ENCODE measurements at regions not wholly inside any gene's neighbourhood (a gene's known extent, or its start where the extent isn't known, plus 50 kb on each side); places are given as distances from the start of the nearest gene placed in this dataset.

GRCh38 chr2:43163584-43164270 is 62.7 kb downstream of the ZFP36L2 start:
- DNase-seq (ENCODE audit: low spot score): no peak
- TF ChIP-seq CTCF (IDR thresholded peaks at IDR 0.05; ENCODE audit: extremely low read depth, missing control alignments): no peak

GRCh38 chr2:43162511-43162776 is 64.0 kb downstream of the ZFP36L2 start:
- no peak for TF ChIP-seq CTCF (IDR thresholded peaks at IDR 0.05; ENCODE audit: extremely low read depth, missing control alignments)
- no peak for DNase-seq (ENCODE audit: low spot score)

DNA sequence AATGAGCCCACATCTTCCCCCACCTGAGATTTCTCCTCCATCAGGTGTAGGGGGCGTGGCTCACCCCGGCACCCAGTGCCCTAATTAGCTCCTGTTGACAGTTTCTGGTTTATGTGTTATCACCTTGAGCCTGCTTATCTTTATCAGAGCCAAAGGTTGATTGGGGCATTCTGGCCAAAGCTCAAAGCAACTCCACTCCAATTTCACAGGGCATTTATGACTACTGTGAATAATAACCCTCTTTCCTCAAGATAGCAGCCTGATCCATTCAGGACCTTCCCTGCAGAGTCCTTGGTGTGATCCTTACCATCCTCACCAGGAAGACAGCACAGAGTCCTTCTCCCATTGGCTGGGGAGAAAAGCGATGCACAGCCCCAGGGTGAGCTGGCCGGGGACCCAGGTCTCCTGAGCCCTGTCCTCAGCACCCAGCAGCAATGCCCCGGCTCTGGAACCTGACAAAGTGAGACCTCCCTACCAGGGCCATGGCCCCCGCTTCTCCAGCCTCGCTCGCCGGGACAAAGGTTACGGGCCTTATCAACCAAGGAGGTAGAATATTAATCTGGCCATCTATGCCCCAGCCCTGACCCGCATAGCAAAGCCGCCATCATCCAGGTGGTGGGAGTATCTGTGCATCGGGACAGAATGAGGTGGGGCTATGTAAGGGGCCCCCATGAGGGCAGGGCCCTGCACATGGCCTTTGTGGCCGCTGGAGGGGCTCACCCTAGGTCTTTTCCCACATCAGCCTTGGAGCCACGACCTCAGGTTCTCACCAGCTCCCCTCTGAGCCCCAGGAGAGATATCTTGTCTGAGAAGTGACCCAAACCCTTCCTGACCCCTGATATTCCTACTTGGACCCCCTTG is 64.5 kb downstream of the ZFP36L2 start:
- TF ChIP-seq CTCF (IDR thresholded peaks at IDR 0.05; ENCODE audit: extremely low read depth, missing control alignments): no peak
- DNase-seq (ENCODE audit: low spot score): no peak

- no peak for TF ChIP-seq CTCF (IDR thresholded peaks at IDR 0.05; ENCODE audit: extremely low read depth, missing control alignments)
- no peak for DNase-seq (ENCODE audit: low spot score)
These were observed 65.6 kb downstream of the ZFP36L2 start for GRCh38 chr2:43160778-43161177.

GRCh38 chr2:43159797-43160196 is 66.6 kb downstream of the ZFP36L2 start:
- no peak for TF ChIP-seq CTCF (IDR thresholded peaks at IDR 0.05; ENCODE audit: extremely low read depth, missing control alignments)
- DNase-seq (ENCODE audit: low spot score): no peak

- no peak for TF ChIP-seq CTCF (IDR thresholded peaks at IDR 0.05; ENCODE audit: extremely low read depth, missing control alignments)
- DNase-seq (ENCODE audit: low spot score): no peak
These were observed 68.0 kb downstream of the ZFP36L2 start for GRCh38 chr2:43158259-43158880.

Measured in GM20000 (cell line).